ENCODE measurements at regions not wholly inside any gene's neighbourhood (a gene's known extent, or its start where the extent isn't known, plus 50 kb on each side); places are given as distances from the start of the nearest gene placed in this dataset.
"Not testable (repeated sequence)": the region's sequence is repeated elsewhere in the genome, so short reads cannot be mapped to it uniquely, and the experiment has no call there.

- DNase-seq (ENCODE audit: low read depth), result not testable (repeated sequence)
These were observed 223.1 kb upstream of the NBPF12 start for GRCh38 chr1:146715054-146715453.

GRCh38 chr1:146710838-146711521 is 227.1 kb upstream of the NBPF12 start:
- peak; percentile 9 for DNase-seq (ENCODE audit: low read depth)

GRCh38 chr1:146709302-146709701 is 228.8 kb upstream of the NBPF12 start:
- not testable (repeated sequence) for DNase-seq (ENCODE audit: low read depth)

- DNase-seq (ENCODE audit: low read depth), result not testable (repeated sequence)
These were observed 233.9 kb upstream of the NBPF12 start for GRCh38 chr1:146704162-146704724.

- DNase-seq (ENCODE audit: low read depth), result peak; percentile 66
These were observed 236.8 kb upstream of the NBPF12 start for GRCh38 chr1:146701320-146701719.

DNA sequence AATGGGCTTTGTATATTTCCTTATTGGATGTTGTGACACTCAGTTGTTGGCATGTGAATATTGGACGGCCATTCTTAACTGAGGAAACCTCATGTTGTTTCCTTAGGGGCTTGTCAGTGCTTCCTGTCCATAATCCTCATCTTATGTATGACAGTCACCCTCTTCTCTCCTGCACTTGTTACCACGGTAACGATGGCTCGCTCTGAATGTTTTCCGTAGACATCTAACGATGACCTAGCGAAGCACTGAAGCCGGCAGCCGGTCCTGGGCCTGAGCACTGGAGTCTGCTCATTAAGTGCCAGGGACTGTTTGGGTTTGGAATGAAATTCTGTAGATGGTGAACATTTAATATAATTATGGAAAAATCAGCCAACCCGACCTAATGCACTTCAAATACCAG is 242.7 kb upstream of the NBPF12 start:
- DNase-seq (ENCODE audit: low read depth), result not testable (repeated sequence)

- not testable (repeated sequence) for DNase-seq (ENCODE audit: low read depth)
These were observed 246.3 kb upstream of the NBPF12 start for GRCh38 chr1:146691798-146692197.

GRCh38 chr1:146688893-146689292 is 249.2 kb upstream of the NBPF12 start:
- DNase-seq (ENCODE audit: low read depth), result not testable (repeated sequence)

DNA sequence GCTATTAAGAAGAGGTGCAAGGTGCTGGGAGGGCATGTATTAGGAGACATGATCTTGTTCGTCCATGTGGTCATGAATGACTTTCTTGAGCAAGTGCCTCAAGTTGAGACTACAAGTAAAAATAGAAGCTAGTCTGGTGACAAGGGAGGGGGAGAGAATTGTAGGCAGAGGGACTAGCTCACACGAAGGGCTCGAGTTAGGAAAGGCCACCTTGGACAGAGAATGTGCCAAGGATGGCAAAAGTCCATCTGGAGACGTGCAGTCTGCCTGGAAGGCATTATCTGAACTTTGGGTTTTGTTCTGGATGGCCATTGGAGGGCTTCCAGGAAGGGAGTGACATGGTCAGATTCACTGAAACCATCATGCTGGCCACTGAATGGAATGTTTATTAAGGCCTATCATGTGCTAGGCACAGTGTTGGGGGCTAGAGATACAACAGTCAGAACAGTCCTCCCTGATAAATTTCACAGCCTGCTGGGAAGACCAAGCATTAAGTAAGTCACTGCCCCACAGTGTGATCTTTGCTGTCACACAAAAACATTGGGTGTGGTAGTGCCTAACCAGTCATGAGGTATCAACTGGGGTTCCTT is 251.3 kb upstream of the NBPF12 start:
- not testable (repeated sequence) for DNase-seq (ENCODE audit: low read depth)

- not testable (repeated sequence) for DNase-seq (ENCODE audit: low read depth)
These were observed 255.0 kb upstream of the NBPF12 start for GRCh38 chr1:146683126-146683429.

DNA sequence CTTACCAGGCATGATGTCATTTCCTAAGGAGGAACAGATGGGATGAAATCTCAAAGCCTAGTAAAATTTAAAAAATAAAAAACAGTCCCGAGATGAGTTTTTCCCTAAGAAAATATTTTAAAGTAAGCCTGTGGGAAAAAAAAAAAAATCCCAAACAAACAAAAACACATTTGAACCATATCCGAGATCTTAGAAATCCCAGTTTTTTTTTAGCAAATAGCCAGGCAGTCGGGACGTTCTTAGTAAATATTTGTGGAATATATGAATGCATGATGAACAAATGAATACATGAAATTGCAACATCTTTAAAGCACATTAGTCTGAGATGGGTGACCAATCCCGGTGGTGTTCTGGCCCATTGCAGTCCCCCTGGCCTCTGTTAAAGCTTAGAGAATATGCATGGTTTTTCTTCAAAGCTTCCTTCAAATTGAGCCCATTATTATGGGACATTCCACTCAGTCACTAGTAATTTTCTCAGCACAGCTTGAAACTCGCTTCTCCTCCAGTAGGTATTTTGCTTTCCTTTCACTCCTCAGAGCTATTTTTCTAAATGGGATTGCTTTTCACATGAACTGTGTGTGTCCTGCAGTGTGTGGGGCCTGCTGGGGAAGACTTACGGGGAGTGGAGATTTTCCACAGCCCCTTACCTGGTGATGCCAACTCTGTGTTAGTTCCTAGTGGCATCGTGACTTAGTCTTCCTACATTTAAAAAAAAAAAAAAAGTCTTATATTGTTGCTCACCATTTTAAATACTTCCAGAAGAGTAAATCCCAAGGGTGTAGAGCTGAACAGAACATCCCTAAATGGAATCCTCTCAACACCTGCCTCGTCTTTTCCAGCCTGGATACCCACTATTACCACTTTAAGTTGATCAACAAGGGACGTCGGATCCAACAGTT is 255.6 kb upstream of the NBPF12 start:
- DNase-seq (ENCODE audit: low read depth), result not testable (repeated sequence)

DNA sequence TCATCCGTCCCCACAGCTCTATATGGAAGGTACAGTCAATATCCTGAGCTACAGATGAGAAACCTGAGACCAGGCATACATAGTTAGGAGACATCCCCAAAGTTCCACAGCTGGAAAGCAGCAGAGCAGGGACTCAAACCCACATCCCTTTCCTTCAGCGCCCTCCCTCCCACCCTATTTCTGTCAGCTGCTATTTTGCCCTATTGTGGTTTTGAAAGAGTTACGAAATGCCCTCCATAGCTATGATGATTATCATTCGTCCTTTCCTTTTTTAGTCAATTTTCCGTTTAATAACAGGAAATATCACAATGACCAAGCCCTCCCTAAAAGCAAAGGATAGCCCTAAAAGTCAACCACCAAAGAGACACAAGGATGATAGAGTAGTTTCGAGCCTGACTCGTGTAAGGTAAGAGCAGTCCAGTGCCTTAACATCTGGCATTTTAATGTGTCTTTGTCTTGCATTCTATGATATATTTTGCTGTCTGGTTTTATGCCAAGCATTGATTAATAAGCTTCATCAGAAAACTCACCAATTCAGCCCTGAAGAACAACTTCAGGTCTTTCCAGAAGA is 264.3 kb upstream of the NBPF12 start:
- not testable (repeated sequence) for DNase-seq (ENCODE audit: low read depth)

GRCh38 chr1:146672608-146673007 is 265.5 kb upstream of the NBPF12 start:
- not testable (repeated sequence) for DNase-seq (ENCODE audit: low read depth)

DNA sequence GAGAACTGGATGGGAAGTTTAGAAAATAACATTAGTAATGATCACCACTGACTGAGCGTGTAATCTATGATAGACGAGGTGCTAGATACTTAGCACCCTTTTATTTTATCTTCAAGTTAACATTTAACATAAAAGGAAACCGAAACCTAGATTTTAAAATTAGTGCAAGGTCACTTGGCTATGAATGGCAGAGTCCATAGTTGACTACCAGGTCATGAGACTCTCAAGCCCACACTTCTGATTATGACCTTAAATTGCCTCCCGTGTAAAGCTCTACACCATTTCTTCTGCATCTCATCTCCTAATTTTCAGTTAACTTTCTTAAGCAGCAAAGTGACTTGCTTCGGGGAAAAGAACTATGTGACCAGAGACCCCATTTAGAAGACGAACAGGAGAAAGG is 266.5 kb upstream of the NBPF12 start:
- not testable (repeated sequence) for DNase-seq (ENCODE audit: low read depth)

DNA sequence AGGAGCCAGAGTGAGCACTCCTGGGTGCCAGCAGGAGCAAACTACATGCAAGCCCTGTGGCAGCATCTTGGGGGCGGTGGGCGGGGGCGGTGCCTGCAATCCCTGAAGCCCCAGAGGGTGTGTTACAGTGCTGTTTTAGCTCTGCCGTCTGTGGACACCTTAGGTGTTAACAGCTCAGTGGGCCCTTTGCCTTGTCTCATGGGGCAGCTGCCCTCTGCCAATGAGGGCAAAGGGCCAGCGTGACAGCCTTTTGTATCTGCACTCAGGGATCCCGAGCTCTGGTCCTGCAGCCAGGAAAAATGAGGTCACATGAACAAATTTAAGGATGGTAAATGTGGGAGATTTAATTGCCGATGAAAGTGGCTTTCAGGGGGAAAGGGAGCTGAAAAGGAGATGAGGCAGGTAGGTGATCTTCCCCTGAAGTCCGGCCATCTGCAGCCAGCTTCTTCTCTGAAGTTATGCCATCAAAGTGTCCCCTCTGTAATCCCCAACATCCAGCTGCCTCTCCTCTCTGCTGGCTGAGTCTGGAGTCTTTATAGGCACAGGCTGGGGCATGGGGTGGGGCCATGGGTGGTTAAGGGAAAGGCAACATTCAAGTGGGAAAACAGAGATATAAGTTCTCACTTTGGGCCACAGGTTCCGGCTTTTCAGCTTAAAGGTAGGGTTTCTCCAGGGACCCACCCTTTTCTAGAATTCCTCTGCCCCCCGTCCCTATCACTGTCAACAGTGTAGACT is 267.1 kb upstream of the NBPF12 start:
- DNase-seq (ENCODE audit: low read depth), result not testable (repeated sequence)

DNA sequence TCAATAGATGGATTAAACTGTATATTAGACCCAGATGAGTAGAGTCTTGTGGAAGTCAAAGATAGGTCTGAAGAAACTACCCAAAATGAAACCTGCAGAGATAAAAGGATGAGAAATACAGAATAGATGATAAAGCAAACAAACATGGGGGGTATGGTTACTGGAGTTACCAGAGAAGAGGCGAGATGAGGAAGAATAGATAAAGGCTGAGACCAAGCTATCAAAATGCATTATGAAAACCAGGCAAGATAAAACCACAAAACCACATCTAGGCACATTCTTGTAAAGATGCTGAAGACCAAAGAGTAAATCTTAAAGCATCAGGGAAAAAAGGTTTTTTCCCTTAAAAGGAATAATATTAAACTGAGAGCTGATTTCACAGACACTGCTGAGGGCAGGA is 271.8 kb upstream of the NBPF12 start:
- not testable (repeated sequence) for DNase-seq (ENCODE audit: low read depth)

DNA sequence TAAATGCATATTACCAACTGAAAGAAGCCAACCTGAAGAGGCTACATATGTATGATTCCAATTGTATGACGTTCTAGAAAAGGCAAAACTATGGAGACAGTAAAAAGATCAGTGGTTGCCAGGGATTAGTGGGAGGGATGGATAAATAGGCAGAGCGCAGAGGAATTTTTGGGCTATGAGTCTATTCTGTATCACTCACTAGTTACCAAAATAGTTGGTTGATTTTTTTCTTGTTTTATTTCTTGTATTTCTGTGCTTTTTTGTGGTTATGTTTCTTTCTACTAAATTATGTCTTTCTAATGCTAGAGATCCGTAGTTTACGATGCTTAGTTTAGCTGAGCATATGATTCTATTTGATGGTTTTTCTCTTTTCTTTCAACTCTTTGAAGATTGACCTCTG is 277.9 kb upstream of the NBPF12 start:
- not testable (repeated sequence) for DNase-seq (ENCODE audit: low read depth)

GRCh38 chr1:146656356-146657060 is 281.6 kb upstream of the NBPF12 start:
- DNase-seq (ENCODE audit: low read depth), result not testable (repeated sequence)

DNA sequence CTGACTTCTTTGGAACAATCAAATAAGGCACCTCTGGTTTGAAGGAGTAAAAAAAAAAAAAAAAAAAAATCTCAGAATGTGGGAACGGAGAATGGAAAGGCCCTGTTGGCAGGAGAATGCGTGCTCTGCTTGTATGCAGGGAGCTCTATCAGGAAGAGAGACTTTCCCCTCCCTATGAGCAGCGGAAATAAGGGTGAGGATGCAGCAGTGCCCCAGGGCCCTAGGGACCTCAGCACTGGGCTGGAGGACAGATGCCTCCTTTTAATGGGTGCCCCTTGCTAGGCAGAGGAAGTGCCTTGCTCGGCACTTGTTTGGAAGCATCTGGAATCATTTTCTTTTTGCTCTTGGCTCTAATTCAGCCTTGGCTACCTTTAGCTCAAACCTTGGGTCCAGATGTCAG is 283.4 kb upstream of the NBPF12 start:
- DNase-seq (ENCODE audit: low read depth), result not testable (repeated sequence)

GRCh38 chr1:146645978-146646604 is 292.0 kb upstream of the NBPF12 start:
- DNase-seq (ENCODE audit: low read depth), result not testable (repeated sequence)

Data from Daoy (cell line).